ENCODE measurements at regions not wholly inside any gene's neighbourhood (a gene's known extent, or its start where the extent isn't known, plus 50 kb on each side); places are given as distances from the start of the nearest gene placed in this dataset.

- 54 to 78% methylated on average over 1 of the region's 1 CpG for WGBS, 2 donors
- no peak for TF ChIP-seq POLR2A (IDR thresholded peaks at IDR 0.05)
- TF ChIP-seq CTCF (IDR thresholded peaks at IDR 0.05) = no peak
- intact Hi-C loops (cut with DNase I; ENCODE audit: low total_unique reads) = no loop called here
Measured at GRCh38 chr5:174997688-174998087, 273.3 kb downstream of the MSX2 start.

DNA sequence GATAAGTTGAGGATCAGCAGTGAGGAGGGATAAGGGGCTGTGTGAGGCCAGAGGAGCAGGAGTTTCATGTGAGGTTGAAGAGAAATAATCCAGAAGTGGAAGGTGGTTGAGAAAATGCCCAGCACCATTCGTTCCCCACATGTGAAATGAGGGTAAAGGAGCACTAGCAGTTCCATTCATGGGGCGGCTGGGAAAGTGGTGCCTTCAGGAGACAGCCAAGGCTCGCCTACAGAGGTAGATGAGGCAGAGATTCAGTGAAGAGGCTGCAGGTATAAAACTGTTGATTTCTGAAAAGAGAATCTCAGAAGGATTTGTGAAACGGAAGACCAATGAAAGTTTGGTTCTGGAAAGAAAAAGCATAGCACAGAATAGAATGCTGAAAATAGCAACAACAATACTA is 272.6 kb downstream of the MSX2 start:
- intact Hi-C loops (cut with DNase I; ENCODE audit: low total_unique reads) = no loop called here
- DNase-seq (ENCODE audit: low spot score in 2 of 2) = no peak
- no peak overlapping the region for H3K4me3 ChIP-seq (ENCODE audit: low read depth, poor library complexity, severe bottlenecking)
- 78 to 89% methylated on average over 4 of the region's 4 CpGs for WGBS, 2 donors
- TF ChIP-seq POLR2A (IDR thresholded peaks at IDR 0.05) = no peak
- TF ChIP-seq CTCF (IDR thresholded peaks at IDR 0.05) = no peak

More at GRCh38 chr5:174997688-174998087, 273.3 kb downstream of the MSX2 start:
- no peak for DNase-seq (ENCODE audit: low spot score in 2 of 2)
- H3K4me3 ChIP-seq (ENCODE audit: low read depth, poor library complexity, severe bottlenecking) = no peak overlapping the region

DNA sequence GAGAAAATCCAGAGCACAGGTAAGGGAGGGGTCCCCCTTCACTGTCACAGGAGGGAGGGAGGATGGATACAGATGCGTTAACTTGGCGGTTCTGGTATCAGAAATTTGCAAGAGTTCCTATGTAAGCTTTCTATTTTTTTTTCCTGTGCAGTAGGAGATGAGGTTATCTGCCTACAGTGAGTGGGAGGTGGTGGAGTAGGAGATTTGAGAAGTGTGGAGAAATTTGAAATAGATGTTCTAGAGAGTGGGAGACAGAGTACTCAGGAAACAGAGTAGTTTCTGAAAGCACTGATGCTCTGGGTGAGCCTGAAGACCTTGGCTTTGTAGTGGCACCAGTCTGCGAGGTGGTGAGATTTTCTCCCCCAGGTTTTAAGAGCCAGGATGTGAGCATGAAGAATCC is 271.4 kb downstream of the MSX2 start:
- intact Hi-C loops (cut with DNase I; ENCODE audit: low total_unique reads) = no loop called here
- 87% methylated on average over 3 of the region's 3 CpGs for WGBS, 2 donors
- no peak overlapping the region for H3K4me3 ChIP-seq (ENCODE audit: low read depth, poor library complexity, severe bottlenecking)
- DNase-seq (ENCODE audit: low spot score in 2 of 2) = no peak
- no peak for TF ChIP-seq POLR2A (IDR thresholded peaks at IDR 0.05)
- TF ChIP-seq CTCF (IDR thresholded peaks at IDR 0.05) = no peak

DNA sequence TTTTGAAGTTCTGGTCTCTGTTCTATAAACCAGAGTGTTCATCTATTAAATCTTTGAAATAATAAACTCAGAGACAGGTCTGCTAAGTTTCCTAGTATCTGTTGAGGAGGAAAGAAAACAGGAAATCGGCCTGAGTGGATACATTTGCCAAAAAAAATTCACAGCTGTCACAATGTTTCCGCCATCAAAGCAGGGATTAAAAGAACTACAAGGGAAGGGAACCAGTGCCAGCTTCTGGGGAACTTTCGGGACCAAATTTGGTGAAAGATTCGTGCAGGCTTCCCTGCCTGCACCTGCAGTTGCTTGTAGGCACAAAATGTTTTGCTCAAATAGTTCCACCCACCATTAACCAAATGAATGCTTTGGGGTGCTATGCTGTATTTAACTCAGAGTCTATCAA is 267.5 kb downstream of the MSX2 start:
- WGBS, 2 donors = 15 to 27% methylated on average over 4 of the region's 4 CpGs
- no peak overlapping the region for H3K4me3 ChIP-seq (ENCODE audit: low read depth, poor library complexity, severe bottlenecking)
- no peak for DNase-seq (ENCODE audit: low spot score in 2 of 2)
- intact Hi-C loops (cut with DNase I; ENCODE audit: low total_unique reads) = no loop called here
- TF ChIP-seq POLR2A (IDR thresholded peaks at IDR 0.05) (no peak), CTCF (IDR thresholded peaks at IDR 0.05) (no peak)

DNA sequence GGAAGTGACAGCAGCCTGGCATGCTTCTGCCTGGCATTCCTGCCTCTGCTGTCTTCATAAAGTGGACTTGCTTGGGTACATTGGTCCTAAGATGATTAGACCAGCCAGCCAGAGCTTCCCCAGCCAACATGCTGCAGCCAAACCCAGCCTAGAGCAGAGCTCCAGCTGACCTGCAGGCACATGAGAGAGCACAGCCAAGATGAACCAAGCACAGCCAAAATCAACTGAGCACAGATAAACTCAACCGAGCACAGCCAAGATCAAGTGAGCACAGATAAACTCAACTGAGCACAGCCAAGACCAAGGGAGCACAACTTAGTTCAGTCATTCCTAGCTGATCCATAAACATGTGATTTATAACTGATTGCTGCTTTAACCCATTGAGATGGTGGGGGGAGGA is 266.5 kb downstream of the MSX2 start:
- H3K4me3 ChIP-seq (ENCODE audit: low read depth, poor library complexity, severe bottlenecking) = no peak overlapping the region
- no peak for DNase-seq (ENCODE audit: low spot score in 2 of 2)
- WGBS, 2 donors = 54 to 57% methylated on average over 1 of the region's 1 CpG
- intact Hi-C loops (cut with DNase I; ENCODE audit: low total_unique reads) = no loop called here
- TF ChIP-seq POLR2A (IDR thresholded peaks at IDR 0.05) (no peak), CTCF (IDR thresholded peaks at IDR 0.05) (no peak)

DNA sequence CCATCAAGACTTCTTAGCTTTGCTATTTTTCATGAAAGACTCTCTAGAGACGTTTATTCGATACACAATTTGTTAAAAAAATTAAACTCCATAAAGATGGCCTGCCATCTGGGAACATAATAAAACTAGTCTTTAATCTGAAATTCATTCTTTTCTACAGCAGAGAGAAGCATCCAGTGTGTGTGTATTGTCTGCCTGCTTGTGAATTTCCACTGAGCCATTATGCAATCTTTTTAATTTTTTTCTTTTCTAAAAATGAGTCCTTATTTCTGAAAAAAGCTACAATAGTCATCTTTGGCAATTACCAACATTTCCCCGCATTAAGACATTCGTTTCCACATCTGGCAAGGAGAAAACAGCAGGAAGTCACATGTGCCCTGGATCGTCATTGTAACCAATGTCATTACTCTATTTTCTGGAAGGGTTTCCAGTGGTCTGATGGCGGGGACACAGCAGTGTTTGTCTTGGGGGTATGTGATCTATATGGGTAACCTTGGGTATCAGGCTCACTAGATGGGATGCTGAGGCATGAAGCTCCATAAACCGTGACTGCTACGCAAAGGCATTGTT is 263.1 kb downstream of the MSX2 start:
- no peak for DNase-seq (ENCODE audit: low spot score in 2 of 2)
- intact Hi-C loops (cut with DNase I; ENCODE audit: low total_unique reads) = no loop called here
- WGBS, 2 donors = 61 to 73% methylated on average over 8 of the region's 8 CpGs
- TF ChIP-seq CTCF (IDR thresholded peaks at IDR 0.05) = no peak
- TF ChIP-seq POLR2A (IDR thresholded peaks at IDR 0.05) = no peak
- H3K4me3 ChIP-seq (ENCODE audit: low read depth, poor library complexity, severe bottlenecking) = no peak overlapping the region

All from lower leg skin (tissue), 4 donors.